Activated effector memory CD4-positive, alpha-beta T cell treated with anti-CD3 and anti-CD28 coated beads, Interleukin-2, amount 50 U/mL, for 16 hours (primary cell): ENCODE measurements at regions not wholly inside any gene's neighbourhood (a gene's known extent, or its start where the extent isn't known, plus 50 kb on each side); places are given as distances from the start of the nearest gene placed in this dataset.
"Not testable (repeated sequence)": the region's sequence is repeated elsewhere in the genome, so short reads cannot be mapped to it uniquely, and the experiment has no call there.

Experiments
- DNase-seq: peaks from one replicate; pipeline ENCODE4 v3.0.0-alpha.2; 2020

DNA sequence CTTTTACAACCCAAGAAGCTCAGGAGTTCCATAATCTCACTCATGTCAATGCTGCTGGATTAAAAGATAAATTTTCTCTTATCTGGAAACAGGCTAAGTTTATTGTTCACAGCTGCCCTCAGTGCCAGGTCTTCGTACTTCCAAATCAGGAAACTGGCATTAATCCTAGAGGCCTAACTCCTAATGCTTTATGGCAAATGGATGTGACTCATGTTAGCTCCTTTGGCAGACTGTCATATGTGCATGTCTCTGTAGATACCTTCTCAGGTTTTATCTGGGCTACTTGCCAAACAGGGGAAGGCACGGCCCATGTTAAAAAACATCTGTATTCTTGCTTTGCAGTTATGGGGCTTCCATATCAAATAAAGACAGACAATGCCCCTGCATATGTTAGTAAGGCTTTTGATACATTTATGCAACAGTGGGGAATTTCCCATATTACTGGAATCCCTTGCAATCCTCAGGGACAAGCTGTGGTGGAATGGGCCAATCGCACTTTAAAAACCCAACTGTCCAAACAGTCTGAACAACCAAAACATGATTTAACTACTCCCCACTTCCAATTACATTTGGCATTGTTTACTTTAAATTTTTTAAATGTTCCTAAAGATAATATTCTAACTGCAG, 570.8 kb upstream of the PTGER4 start:
- not testable (repeated sequence) for DNase-seq

DNA sequence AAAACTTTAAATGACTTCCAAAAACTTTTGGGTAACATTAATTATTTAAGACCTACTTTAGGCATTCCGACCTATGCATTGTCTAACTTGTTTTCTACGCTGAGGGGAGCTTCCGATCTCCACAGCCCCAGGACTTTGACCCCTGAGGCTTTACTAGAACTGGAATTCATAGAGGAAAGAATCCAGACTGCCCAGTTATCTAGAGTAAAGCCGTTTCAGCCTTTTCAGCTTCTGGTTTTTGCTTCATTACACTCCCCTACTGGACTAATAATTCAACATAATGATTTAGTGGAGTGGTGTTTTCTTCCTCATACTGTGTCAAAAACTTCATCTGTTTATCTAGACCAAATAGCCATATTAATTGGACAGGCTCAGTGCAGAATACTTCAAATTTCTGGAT, 571.9 kb upstream of the PTGER4 start:
- not testable (repeated sequence) for DNase-seq

DNA sequence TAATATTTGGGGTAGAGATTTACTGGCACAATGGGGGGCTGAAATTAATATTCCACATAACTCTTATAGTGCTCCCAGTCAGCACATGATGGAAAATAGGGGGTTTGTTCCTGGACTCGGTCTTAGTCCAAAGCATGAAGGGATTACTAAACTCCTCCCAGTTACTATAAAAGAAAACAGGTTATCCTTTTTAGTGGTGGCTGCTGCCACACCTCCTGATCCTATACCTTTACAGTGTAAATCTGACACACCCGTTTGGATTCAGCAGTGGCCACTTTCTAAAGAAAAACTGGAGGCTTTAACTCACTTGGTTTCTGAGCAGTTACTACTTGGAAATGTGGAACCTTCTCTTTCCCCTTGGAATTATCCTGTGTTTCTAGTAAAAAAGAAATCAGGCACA, 572.9 kb upstream of the PTGER4 start:
- DNase-seq: no peak

DNA sequence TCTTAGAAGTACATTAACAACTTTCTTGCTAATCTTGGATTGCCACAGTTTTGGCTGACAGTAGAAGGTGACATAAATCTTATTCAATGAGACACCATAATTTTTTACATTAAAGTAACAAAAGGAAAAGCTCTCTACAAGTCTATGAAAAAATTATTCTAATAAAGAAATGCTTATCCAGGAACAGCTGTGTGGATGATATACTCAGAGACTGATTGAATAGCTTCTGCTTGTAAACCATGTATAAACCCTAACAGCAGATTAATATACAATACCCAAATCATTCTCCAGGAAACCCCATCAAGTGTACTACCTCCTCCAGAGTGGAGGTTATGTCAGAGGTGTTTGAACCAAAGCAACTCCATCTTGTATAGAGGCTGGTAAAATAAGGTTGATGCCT, 581.4 kb upstream of the PTGER4 start:
- no peak for DNase-seq

GRCh38 chr5:40093550-40093949, 586.2 kb upstream of the PTGER4 start:
- no peak for DNase-seq

DNA sequence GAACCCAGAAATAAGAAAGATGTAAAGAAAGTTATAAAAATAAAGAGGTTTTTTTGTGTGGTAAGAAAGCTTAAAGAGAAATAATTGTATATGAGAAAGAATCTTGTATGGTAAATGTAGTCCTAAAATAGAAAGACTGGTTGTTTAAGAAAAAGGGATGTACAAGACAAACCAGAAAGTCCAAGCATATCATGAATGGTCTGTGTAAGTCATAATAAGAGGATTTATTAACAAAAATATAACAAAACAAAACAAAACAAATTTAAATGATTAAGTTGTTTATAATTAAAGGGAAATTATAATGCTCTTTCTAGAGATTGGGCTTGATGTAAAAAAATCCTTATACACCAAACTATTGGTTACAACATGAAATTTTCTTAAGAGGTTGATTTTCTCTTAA, 590.4 kb upstream of the PTGER4 start:
- DNase-seq: no peak

- no peak for DNase-seq
Measured at GRCh38 chr5:40084614-40085013, 595.1 kb upstream of the PTGER4 start.

- no peak for DNase-seq
Measured at GRCh38 chr5:40082313-40082712, 597.4 kb upstream of the PTGER4 start.

DNA sequence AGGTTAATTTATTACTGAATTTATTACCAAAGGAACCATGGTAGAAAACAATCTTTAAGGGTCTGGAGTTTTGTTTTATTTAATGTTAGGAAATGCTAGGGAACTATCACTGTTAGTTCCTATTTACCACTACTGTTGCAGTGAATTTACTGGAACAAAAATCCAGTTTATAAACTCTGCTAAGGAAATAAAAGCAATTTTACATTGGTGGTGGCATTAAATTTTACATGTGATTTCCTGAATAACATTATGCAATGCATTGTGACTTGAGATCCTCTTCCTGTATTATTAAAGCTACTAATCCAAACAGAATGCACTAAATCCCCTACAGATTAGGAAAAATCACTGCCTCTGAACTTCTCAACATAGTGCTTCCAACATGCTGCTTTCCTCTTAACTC, 599.5 kb upstream of the PTGER4 start:
- no peak for DNase-seq

DNA sequence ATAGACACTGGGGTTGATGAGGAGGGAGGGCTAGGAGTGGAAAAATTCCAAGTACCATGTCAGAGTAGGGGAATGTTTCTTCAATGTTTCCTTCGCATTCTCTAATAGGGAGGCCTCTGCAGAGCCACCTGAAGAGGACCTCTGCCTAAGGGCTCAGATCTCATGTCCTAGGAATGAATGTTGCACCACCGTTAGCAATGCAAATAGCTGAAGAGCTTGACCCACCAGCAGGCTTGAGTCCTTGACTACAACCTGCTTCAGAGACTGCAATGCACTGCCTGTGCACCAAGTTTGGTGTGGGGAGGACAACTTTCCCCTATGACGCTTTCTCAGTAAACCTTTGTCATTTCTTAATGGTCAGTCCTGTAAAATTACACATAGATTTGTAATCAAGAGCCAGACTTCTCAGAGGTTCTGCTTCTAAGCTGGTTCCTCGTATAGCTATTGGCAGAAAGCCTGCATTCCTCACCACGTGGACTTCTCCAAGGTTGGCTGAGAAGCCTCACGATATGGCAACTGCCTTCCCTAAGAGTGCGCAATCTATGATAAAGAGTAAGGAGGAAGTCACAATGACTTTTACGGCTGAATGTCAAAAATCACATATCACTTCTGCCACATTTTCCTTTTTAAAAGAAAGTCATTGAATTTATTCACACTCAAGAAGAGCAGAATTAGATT, 600.7 kb upstream of the PTGER4 start:
- DNase-seq: no peak

- no peak for DNase-seq
Measured at GRCh38 chr5:40074826-40075225, 604.9 kb upstream of the PTGER4 start.

- DNase-seq: no peak
Measured at GRCh38 chr5:40073927-40074326, 605.8 kb upstream of the PTGER4 start.

DNA sequence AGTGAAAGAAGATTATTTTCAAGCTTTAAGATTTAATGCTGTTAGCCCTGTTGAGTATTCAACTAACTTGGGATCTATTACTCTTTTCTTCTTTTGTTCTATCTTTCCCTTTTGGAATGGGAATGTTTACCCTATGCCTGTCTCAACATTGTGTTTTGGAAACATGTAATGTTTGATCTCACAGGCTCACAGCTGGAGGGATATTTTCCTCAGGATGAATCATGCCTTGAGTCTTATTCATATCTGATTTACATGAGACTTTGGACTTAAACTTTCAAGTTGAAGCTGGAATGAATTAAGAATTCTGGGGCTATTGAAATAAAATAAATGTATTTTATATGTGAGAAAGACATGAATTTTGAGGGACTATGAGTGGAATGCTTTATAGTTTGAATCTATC, 607.8 kb upstream of the PTGER4 start:
- no peak for DNase-seq

DNA sequence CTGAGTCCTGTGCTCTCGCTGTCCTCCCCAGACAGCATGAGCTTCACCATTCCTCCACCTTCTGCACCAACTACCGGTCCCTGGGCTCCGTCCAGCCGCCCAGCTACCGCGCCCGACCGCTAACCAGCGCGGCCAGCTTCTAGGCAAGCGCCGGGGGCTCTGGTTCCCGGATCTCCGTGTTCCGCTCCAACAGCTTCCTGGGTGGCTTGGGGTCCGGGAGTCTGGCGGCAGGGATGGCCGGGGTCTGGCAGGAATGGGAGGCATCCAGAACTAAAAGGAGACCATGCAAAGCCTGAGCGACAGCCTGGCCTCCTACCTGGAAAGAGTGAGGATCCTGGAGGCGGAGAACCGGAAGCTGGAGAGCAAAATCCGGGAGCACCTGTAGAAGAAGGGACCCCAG, 613.1 kb upstream of the PTGER4 start:
- DNase-seq: no peak

DNA sequence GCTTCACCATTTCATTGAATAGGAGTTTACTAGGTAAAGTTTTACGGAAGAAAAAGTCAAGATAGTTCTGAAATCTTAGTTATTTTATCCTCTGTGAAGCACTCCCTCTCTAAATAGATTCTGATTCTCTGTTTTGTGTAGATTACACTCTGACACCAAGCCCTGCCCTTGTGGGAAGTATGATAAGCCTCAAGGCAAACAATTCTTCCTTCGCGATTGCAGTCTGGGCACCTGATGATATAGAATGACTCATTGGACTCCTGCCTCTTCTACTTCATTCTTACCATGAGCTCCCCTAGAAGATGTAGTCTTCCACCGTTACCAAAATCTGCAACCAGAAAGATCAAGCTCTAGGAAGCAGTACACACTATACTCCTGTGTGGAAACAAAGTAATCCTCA, 626.9 kb upstream of the PTGER4 start:
- DNase-seq: no peak

- no peak for DNase-seq
Measured at GRCh38 chr5:40046792-40047191, 622.0 kb upstream of the DAB2 start.

DNA sequence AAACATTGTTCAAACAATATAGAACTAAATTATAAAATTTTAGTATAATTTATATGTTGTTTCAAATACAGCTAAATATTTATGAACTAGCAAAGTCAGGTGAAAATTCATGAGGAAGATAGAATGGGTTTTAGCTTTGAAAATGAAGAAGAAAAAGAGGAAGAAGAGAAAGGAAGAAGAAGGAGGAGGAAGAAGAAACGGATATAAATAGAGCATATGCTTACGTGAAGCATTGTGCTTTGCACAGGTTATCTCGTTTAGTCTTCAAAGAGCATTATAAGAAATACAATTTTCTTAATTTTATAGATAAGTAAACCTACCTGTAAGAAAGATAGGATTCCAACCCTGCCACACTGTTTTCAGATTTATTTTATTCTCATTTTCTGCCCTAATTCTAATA, 620.6 kb upstream of the DAB2 start:
- no peak for DNase-seq

DNA sequence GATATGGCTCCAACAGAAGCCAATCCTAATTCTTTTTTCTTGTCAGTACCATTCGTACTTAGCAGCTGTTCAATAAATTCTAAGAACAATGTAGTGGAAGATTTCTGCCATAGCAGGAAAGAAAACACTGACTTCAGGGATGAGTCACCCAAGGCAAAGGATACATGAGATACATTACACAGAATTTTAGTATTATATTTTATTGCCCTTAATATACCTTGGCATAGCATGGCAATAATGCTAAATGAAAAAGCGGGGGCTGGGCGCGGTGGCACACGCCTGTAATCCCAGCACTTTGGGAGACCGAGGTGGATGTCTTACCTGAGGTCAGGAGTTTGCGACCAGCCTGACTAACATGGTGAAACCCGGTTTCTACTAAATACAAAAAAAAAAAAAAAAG, 619.1 kb upstream of the DAB2 start:
- DNase-seq: no peak

DNA sequence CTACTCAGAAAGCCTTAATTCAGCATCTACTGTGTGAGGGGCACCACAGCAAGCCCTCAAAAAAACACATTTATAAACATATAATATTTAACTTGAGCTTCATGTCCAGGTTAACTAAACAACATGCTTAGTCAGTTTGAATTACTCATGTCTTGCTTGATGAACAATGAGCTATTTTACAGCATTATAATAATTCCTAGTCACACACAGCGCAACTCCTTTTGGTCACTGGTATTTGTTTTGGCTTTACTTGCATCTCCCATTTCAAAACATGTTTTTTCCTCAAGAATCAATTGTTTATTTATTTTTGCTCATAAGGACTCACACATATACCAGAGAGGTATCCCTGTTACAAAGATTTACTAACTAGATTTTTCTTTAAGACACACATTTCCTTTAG, 616.7 kb upstream of the DAB2 start:
- no peak for DNase-seq

DNA sequence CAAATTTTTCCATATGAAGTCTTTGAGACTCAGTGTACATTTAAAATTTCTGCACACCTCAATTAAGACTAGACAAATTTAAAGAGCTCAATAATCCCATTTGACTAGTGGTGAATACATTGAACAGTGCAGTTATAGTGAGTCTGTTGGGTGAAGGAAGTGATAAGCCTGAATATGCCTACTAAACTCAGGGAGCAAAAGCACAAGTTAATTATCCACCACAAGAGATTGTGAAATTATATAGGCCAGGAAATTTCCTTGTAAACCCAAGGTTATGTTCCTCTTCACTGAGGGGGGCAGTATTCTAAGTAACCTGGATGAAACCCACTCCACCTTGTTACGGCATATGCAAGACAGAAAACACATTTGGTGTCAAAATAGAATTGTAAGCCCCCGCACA, 612.9 kb upstream of the DAB2 start:
- DNase-seq: no peak

- DNase-seq: no peak
Measured at GRCh38 chr5:40034441-40034840, 609.7 kb upstream of the DAB2 start.

- DNase-seq: peak; percentile 64
Measured at GRCh38 chr5:40033411-40033810, 608.6 kb upstream of the DAB2 start.

GRCh38 chr5:40033009-40033408, 608.2 kb upstream of the DAB2 start:
- DNase-seq: no peak

DNA sequence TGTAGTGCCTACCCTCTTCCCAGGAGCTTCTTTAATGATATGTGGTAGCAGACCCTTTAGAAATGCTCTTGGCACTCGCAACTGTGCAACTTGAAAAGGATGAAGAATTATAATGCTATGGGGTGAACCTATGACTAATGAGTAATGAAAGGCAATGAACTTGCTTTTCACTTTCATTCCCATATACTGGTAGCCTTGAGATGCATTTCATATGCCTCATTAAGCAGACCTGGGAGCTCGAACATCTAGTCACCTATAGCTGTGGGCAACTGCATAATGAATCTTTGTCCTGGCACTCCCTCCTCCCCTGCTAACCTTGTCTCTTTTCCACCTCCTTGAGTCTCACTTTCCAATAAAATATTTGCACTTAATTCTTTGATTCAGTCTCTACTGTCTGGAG, 605.9 kb upstream of the DAB2 start:
- no peak for DNase-seq
